HT-29 (cell line): ENCODE measurements at regions not wholly inside any gene's neighbourhood (a gene's known extent, or its start where the extent isn't known, plus 50 kb on each side); places are given as distances from the start of the nearest gene placed in this dataset.

Source experiments
- DNase-seq: peaks from one replicate; pipeline ENCODE4 v3.0.0-alpha.2; 2015; ENCODE audit warnings: low spot score

DNA sequence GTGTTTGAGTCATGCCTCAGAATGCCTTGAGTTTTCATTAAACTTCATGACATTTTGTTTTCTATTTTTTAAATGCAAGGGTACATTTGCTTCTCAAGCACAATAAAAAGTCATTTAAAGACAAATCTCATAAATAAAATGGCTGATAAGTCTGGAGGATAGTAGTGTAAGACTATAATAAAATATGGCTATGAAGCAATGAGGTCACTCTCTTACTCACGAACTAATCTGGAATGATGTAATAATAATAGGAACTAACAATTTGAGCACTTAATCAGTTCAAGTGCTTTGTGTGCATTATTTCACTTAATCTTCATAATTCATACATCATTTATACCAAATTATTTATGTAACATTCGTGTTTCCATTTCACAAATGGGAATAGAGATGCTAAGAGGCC lies 149.3 kb upstream of the CTTNBP2 start:
- DNase-seq: no peak

DNA sequence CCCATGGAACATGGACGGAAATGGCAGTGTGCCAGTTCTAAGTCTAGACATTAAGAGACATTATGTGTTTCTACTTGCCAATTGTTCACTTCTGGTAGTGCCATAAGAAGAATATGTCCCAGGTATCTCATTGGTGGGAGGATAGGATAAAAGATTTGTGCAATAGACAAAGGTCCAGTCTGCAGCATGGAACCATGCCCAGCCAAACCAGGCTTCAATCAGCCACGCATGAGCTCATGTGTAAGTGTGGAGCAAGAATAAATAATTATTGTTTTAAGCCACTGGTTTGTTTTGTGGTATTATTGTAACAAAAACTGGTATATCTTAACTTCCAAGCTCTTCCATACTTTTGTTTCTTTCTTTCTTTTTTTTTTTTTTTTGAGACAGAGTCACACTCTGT lies 153.6 kb upstream of the CTTNBP2 start:
- DNase-seq: no peak

DNA sequence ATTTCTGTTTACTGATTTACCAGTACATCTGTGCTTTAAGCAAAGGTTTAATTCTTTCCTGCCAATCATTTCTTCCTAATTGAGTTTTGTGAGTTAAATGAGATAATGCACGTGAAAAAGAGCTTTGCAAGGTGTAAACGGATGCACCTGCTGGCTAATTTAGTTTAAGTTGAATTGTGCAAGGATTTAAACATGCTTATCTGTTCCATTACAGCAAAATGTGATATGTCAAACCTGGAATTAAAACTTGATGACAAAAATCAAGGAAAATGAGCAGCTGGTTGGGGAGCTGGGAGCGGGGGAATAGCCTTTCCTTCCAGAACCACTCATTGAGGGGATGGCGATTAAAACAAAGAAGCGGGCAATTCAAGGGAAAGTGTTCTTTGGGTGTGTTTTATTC lies 155.0 kb upstream of the CTTNBP2 start:
- no peak for DNase-seq

- no peak for DNase-seq
These were observed 154.0 kb upstream of the LSM8 start for GRCh38 chr7:118029826-118030422.

DNA sequence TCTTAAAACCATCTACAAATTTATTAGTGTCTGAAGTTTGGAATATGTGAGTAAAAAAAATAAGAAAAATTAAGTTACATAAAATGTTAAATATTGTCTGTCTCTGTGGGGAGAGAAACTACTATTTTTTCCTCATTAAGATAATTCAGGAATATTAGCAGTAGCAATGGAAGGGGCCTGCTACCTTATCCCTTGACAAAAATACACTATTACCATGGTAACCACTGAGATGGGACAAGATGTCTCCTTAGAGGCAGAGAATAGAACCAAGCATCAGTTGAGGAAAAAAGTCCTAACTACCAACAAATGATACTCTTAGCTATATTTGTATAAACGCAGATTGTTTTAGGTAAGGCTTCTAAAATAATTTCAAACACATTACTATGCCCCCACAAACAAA lies 150.7 kb upstream of the LSM8 start:
- no peak for DNase-seq

- no peak for DNase-seq
These were observed 143.9 kb upstream of the LSM8 start for GRCh38 chr7:118039963-118040489.

- no peak for DNase-seq
These were observed 143.4 kb upstream of the LSM8 start for GRCh38 chr7:118040562-118040961.

GRCh38 chr7:118041251-118041878 lies 142.6 kb upstream of the LSM8 start:
- DNase-seq: no peak

DNA sequence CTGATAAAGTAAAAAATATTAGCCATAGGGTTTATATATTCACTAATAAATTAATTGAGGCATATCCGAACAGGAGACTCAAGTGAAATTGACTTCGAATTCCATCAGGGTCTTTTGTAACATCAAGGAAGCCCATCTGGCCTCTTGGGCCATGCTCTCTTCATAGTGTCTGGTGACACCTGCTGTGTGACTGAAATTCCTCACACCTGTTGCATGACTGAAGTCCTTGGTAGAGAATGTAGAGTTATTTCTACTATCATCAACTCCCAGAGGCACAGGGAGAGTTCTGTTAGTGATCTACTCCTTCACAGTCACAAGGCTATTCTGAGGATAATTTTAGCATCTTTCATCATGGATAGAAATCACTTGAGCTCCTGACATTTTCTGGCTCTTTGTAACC lies 138.3 kb upstream of the LSM8 start:
- no peak for DNase-seq

GRCh38 chr7:118046086-118046485 lies 137.9 kb upstream of the LSM8 start:
- no peak for DNase-seq

DNA sequence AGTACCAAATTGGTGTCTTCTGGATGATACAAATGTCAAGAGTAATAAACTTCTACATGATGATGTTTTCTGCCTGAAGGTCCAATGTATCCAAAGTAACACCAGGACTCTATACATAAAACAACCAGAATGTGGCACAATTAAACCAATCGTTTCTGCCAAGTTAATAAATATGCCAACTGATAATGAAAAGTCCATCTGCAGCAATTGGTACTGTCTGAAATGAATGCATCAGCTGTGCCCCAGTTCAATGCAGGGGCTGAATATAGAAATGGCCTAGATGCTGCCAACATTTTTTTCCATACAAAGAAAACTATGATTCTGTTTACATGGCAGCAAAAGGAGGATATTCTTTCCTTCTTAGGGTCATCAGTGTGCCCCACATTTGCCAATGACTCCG lies 137.2 kb upstream of the LSM8 start:
- no peak for DNase-seq

DNA sequence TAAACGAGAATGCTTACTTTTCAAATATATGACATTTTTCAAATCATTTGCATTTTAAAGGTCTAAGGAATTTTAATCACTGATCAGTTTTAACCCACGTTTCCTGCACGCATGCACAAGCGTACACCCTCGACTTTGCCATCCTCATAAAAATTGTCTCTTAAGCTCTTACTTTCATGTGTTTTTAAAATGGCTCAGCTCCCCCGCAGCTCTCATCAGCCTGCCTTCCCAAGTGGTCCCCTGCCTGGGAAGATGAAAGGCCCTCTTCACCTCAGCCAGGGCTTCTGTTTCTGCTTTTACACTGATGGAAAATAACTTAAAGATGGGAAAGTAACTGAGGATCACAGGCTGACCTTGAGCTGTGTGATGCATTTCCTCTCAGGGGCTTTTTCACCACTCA lies 131.6 kb upstream of the LSM8 start:
- no peak for DNase-seq

DNA sequence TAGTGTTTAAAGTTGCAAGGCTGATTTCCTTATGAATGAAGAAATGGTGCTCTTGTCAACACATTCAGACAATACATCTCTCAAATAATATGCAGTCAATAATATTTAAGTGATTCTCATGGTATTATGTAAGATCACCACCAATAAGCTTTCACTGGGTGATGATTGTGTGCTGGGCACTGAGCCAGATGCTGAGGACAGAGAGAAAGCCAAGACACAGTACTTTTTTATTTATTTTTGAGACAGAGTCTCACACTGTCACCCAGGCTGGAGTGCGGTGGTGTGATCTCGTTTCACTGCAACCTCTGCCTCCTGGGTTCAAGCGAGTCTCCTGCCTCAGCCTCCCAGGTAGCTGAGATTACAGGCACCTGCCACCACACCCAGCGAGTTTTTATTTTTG lies 130.6 kb upstream of the LSM8 start:
- DNase-seq: peak; percentile 2

DNA sequence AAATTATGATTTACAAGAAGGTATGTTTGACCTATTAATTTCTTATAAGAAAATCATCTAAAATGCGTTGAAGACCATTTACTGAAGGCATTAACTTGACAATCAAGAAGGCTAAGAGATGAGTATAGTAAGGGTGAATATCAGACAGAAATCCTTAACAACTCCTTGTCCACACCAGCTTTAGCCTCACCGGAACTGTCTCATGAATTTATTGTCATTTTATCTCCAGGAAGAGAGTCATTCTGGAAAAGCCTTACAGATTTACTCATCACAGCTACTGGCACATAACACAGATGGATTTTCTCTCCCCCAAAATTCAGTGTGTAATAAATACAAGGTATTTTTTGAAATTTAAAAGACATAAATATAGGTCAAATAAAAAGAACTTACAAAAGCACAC lies 129.4 kb upstream of the LSM8 start:
- DNase-seq: no peak

- no peak for DNase-seq
These were observed 128.3 kb upstream of the LSM8 start for GRCh38 chr7:118055647-118056046.

DNA sequence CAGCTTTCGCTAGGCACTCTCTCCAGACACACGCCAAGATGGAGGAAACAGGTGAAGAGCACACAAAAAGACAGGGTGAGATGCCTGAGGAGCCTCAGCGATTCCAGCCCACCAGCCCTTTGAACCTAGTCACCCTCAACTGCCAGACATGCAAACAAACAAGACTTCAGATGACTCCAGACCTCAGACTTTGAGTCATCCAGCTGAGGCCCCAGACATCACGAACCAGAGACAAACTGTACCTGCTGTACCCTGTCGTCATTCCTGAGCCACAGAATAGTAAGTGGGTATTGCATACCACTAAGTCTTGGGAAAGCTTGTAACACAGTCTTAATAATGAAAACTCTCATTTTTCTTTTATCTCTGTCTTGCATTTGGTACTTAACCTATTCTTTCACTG lies 126.6 kb upstream of the LSM8 start:
- no peak for DNase-seq

GRCh38 chr7:118059209-118059608 lies 124.8 kb upstream of the LSM8 start:
- DNase-seq: peak; percentile 41

GRCh38 chr7:118060692-118061091 lies 123.3 kb upstream of the LSM8 start:
- DNase-seq: no peak

DNA sequence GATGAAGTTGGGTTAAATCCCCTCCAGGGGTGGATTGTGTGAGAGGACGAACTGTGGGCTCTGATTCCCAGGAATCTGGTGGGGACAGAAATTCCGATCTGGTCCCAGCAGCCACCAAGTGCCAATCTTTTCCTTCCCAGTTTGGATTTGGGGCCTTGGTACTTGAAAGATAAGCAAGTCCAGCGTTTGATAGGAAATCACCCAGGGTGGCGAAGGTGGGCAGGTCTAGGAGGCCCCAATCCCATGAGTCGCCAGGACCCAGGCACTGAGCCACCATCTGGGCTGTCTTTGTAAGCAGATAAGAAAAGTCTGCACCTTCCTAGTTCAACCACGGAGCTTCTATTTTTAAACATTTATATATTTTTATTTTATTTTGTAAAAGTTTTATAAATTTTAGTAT lies 122.6 kb upstream of the LSM8 start:
- DNase-seq: no peak

DNA sequence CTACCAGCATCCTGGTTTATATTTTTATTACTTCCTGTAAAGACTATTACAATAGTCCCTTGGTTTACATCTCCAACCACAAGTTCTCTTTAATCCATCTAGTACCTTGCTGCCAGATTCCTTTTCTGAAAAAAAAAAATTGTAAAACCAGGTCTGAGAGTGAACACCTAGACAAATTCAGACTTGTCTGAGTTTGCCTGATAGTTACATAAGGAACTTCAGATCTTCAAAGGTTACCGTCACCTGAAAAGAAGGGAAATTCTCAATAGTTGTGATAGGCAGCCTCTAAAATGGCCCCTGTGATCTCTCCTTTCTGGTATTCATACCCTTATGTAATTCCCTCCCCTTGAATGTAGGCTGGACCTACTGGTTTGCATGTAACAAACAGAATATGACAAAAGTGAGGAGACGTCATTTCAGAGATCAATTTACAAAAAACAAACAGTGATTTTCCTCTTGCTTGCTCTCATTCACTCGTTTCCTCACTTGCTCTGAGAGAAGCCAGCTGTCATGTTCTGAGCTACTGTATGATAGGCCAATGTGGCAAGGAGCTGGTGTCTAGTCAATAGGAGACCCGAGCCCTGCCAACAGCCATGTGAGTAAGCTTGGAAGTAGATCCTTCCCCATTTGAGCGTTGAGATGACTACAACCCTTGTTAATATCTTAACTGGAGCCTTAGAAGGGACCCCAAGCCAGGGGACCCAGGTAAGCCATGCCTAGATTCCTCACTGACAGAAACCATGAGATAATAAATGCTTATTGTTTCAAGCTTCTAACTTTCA lies 110.9 kb upstream of the LSM8 start:
- peak; percentile 44 for DNase-seq

- no peak for DNase-seq
These were observed 108.0 kb upstream of the LSM8 start for GRCh38 chr7:118075936-118076335.

- no peak for DNase-seq
These were observed 107.4 kb upstream of the LSM8 start for GRCh38 chr7:118076564-118076963.

- DNase-seq: no peak
These were observed 105.9 kb upstream of the LSM8 start for GRCh38 chr7:118078015-118078414.
